Activated CD4-positive, alpha-beta T cell treated with anti-CD3 and anti-CD28 coated beads for 24 hours (primary cell): ENCODE measurements at regions not wholly inside any gene's neighbourhood (a gene's known extent, or its start where the extent isn't known, plus 50 kb on each side); places are given as distances from the start of the nearest gene placed in this dataset.
"Not testable (repeated sequence)": the region's sequence is repeated elsewhere in the genome, so short reads cannot be mapped to it uniquely, and the experiment has no call there.

Source experiments
- DNase-seq, 2 donors: peaks; one replicate each; pipeline ENCODE4 v3.0.0-alpha.2; 2020; ENCODE audit warnings: low read depth in 2 of 2

- DNase-seq: no peak
Observed at GRCh38 chr18:51248685-51249084, 51.2 kb upstream of the MEX3C start.

- no peak for DNase-seq
Observed at GRCh38 chr18:51250006-51250405, 52.5 kb upstream of the MEX3C start.

DNA sequence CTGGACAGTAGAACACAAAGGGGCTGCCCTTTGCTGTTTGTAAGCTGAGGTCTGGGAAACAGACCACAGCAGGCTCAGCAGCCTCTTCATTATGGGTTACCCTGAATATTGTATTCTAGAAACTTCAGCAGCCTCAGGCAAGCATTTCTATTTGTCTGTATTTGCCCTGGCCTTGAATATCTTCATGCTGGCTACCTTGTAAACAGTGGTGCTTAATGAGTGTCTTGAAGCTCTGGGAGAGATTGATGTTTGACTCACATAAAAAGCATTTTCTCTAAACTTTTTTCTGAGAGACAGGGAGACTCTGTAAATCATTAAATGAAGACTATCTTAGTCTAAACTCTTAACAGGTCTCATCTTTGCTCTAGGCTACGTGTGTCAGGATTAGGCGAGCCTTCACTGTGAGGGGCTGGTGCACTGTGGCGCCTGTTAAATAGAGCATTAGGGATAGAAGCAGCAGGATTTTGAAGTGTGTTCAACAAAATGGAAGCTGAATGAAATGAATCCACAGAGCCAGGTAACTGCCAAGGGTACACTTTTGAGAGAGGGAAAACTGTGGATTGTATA is 53.1 kb upstream of the MEX3C start:
- no peak for DNase-seq

DNA sequence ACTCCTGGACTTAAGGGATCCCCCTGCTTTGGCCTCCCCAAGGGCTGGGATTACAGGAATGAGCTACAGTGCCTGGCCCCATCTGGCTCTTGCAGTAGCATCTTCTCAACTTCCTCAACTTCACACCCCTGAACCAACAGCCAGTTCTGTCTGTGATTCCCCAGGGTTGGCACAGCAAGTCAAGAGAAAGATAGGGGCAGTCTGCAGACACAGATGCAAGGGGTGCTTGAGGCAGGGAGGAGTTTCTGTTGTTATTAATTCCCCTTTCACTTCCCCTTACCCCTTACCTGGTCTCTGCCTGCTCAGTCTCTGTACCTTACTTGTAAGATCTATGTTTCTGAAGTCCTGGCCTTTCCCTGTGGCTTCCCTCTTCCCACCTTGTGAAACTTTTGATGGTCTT is 54.1 kb upstream of the MEX3C start:
- DNase-seq: no peak

DNA sequence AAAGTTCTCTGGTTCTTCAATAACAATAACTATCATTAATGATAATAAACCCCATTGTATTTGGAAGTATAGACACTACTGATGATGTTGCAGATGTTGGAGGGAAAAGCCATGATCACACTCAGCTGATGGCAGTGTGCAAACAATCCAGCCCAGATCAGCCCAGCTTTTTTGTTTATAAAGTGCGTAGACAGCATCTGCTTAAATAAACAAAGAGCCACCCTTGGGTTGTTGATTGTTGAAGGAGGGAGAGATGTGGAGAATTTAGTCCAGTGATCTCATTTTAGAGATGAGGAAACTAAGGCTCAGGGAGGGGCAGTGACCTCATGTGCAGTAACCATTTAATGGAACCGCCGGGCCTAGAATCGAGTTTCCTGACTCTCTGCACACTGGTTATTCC is 56.0 kb upstream of the MEX3C start:
- DNase-seq: no peak

- no peak for DNase-seq
Observed at GRCh38 chr18:51255693-51256092, 58.2 kb upstream of the MEX3C start.

GRCh38 chr18:51257150-51257549 is 59.7 kb upstream of the MEX3C start:
- no peak for DNase-seq

GRCh38 chr18:51260118-51260517 is 62.6 kb upstream of the MEX3C start:
- no peak for DNase-seq

GRCh38 chr18:51266077-51266476 is 68.6 kb upstream of the MEX3C start:
- DNase-seq: not testable (repeated sequence)

GRCh38 chr18:51266773-51267172 is 69.3 kb upstream of the MEX3C start:
- no peak for DNase-seq

GRCh38 chr18:51273437-51273836 is 76.0 kb upstream of the MEX3C start:
- DNase-seq: no peak

DNA sequence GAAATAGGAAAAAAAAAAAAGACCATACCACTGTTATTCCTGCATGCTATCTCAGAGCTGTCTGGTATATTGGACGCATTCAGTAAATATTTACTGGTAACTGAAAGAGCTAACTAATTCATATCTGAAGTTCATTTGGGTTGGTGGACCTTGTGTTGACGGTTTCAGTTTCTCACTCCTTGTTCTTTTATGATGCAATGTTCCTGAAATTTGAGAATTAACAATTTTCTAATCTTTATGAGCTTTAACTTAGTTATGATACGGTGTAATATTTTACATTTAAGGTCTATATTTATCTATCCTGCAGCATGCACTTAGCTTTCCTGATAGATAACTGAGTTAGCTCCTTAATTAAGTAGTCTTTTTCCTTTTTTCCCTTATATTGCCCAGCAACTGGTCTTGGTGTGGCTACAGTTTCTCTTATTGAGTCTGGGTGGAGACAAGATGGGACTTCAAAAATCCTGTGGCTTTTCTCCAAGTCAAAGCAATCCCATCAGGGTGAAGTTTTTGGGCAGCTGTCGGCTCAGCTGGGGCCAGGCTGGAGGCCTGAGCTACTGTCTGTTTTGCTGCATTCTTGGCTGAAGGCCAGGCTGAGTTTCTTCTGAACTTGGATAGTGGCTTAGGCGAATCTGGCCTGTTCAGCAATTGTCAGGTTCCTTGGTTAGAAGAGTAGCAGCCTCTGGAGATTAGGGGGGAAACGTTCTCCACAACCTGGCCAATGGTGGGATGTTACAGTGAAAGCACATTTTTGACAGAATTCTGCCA is 78.4 kb upstream of the MEX3C start:
- DNase-seq: no peak

- peak; percentile 7 to 22 for DNase-seq
Observed at GRCh38 chr18:51278045-51278649, 80.7 kb upstream of the MEX3C start.

DNA sequence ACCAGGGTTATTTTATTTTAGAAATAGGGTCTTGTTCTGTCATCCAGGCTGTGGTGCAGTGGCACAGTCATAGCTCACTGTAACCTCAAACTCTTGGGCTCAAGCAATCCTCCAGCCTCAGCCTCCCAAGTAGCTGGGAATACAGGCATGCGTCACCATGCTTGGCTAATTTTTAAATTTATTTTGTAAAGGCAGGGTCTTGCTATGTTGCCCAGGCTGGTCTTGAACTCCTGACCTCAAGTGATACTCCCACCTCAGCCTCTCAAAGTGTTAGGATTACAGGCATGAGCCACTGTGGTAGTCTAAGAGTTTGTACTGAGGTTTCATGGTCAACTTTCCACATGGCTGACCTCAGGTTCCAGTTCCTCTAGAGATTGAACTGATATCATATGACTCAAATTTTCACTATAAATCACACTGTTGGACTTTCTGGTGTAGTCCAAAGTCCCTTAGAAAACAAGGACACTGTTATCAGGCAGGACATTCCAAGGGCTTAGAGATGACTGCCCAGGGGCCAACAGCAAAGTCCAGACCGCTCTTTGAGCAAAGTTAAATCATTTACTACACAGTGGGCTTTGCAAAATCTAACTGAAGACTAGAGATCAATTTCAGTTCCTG is 82.0 kb upstream of the MEX3C start:
- no peak for DNase-seq

- no peak for DNase-seq
Observed at GRCh38 chr18:51287818-51288508, 90.5 kb upstream of the MEX3C start.

DNA sequence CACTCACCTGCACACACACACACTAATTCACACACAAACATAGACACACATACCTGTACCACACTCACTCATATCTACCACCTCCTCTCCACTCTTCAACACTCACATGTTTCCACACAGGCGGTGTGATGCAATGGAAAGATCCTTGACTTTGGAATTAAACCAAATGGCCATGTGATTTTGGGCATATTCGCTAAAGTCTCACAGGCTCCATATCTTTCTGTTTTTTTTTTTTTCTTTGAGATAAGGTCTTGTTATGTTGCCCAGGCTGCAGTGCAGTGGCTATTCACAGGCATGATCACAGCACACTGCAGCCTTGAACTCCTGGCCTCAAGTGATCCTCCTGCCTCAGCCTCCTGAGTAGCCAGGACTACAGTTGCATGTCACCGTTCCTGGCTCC is 91.1 kb upstream of the MEX3C start:
- DNase-seq: no peak

- DNase-seq: no peak
Observed at GRCh38 chr18:51290860-51291259, 93.4 kb upstream of the MEX3C start.

DNA sequence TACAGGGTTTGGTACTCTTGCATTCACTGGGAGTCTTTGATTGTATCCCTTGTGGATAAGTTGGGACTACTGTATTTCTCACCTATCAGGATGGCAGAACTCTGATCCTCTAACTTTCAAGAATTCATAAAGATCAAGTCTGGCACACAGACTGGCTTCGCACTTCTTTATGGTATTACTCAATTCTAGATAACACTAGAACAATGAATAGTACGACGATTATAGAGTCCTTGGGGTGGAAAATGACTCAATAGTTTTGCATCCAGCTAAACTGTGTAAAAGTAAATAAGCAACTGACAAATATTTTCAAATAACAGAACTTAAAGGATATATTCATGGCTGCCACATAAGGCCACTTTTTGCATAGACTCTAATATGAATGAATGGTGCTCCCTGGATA is 103.4 kb upstream of the MEX3C start:
- DNase-seq: no peak

DNA sequence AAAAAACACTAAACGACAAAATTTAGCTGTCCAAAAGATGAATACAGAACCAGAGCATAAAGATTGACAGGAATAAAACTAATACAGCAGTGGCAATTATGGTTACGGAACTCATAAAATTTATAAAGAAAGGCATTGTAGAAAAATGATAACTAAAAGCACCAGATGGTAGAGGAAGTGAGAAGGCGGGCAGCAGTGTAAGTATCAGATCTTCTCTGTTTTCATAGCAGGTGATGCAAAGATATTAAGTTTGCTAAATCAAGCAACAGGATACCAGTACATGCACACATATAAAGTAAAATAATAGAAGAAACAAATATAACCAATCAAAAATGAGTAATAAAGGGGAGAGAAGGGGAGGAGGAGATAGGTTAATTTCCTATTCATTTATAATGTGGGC is 103.9 kb upstream of the MEX3C start:
- DNase-seq: no peak

DNA sequence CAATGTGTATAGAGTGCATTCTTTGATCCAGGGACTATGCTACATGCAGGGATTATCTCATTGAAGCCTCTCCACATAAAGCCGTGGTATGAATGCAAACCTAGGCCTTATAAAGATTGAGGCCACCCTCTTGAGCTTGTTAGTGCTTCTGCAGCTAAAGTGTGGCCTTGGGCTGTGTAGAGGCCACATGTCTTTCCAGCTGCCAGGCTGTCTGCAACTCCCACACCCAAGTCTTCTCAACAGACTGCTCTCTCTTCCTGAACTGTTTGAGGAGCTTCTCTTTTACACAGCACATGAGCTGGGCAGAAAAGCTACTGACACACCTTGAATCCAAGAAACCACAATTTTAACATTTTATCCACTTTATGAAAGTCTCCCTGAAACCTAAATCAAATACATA is 119.2 kb upstream of the MEX3C start:
- no peak for DNase-seq

GRCh38 chr18:51321696-51322095 is 124.2 kb upstream of the MEX3C start:
- DNase-seq: no peak

- DNase-seq: no peak
Observed at GRCh38 chr18:51323961-51324360, 126.5 kb upstream of the MEX3C start.
